ENCODE measurements at regions not wholly inside any gene's neighbourhood (a gene's known extent, or its start where the extent isn't known, plus 50 kb on each side); places are given as distances from the start of the nearest gene placed in this dataset.

DNA sequence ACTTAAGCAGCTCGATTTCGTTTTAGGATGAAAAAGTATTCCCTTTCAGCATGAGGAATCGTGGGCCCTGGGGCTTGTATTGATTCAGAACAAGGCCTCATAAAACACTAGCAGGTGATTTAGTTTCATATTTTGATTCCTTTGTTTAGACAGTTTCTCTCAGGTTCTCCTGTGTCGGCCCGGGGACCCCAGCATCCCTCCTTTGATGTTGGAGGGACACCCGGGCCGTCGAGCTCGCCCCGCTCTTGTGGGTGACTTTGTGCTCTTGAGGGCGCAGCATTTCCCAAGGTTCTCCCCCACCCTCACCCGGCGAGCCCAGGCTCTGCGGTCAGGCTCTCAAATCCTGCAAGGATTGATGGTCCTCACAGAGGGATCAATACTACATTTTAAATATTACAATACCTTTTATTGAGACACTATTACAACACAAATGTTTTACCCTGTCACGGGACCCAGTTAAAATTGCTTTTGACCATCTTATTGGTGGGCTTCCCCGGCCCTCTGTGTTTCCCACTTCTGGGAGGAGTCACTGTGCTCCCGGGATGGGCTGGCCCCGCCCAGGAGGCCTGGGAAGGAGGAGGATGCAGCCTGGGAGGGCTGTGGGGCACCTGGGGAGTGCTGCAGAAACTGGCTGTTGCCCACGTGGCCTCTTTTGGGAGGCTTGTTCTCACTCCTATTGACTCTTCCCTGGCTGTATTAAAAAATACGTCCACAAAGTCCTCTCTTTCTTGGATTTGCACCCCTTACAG is 222.6 kb downstream of the INSIG2 start:
- peak in 1 of 2 experiments; percentile 3 for DNase-seq

- DNase-seq, result peak in 1 of 2 experiments; percentile 10
These were observed 221.8 kb downstream of the INSIG2 start for GRCh38 chr2:118309946-118310680.

GRCh38 chr2:118309257-118309945 is 221.1 kb downstream of the INSIG2 start:
- DNase-seq, result no peak

DNA sequence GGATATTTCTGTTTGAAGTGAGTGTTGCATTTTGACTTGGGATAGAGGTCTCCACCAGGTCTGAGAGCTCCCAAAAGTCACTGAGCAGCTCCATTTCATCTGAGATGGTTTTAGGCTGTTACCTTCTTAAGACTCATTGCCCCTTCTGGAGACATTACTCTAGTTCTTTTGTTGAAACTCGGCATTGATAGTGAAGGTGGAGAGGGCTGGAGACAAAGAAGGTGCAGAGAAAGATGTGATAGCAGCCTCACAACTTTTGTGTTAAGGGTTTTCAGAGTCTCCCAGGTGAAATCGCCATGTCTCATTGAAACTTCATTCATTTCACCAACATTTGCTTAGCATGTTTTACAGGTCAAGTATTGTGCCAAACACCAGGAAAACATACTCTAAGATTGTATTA is 219.6 kb downstream of the INSIG2 start:
- DNase-seq, result no peak

GRCh38 chr2:118301248-118301647 is 213.0 kb downstream of the INSIG2 start:
- DNase-seq, result no peak

- no peak for DNase-seq
These were observed 212.6 kb downstream of the INSIG2 start for GRCh38 chr2:118300832-118301231.

DNA sequence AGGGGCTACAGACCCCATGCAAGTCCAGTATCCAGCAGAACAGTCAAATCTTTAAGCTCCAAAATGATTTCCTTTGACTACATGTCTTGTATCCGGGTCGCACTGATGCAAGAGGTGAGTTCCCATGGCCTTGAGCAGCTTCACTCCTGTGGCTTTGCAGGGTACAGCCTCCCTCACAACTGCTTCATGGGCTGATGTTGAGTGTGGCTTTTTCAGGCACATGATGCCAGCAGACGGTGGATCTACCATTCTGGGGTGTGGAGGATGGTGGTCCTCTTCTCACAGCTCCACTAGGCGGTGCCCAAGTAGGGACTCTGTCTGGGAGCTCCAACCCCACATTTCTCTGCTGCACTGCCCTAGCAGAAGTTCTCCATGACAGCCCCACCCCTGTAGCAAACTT is 208.4 kb downstream of the INSIG2 start:
- DNase-seq, result no peak

GRCh38 chr2:118295592-118296390 is 207.5 kb downstream of the INSIG2 start:
- no peak for DNase-seq

DNA sequence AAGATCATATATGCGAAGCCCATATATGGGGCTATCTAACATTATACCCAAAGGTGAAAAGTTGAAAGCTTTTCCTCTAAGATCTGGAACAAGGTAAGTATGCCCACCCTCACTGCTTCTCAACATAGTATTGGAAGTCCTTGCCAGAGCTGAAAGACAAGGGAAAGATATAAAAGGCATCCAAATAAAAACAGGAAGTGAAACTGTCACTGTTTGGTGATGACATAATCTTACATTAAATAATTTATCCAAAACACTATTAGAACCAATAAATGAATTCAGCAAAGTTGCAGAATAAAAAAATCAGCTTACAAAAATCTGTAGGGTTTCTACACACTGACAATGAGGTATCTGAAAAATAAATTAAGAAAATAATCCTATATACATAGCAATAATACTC is 205.8 kb downstream of the INSIG2 start:
- DNase-seq, result no peak

DNA sequence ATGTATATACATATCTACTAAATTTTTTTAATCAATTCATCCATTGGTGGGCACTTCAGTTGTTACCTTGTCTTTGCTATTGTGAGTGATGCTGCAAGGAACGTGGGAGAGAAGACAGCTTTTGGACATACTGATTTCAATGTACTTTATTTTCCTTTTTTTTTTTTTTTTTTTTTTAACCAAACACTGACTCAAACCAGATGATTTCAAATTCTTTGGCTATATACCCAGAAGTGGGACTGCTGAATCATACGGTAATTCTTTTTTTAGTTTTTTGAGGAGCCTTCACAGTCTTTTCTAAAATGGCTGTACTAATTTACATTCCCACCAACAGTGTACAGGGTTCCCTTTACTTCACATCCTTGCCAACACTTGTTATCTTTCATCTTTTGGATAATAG is 204.7 kb downstream of the INSIG2 start:
- DNase-seq, result no peak

- DNase-seq, result no peak
These were observed 203.1 kb downstream of the INSIG2 start for GRCh38 chr2:118291251-118291880.

DNA sequence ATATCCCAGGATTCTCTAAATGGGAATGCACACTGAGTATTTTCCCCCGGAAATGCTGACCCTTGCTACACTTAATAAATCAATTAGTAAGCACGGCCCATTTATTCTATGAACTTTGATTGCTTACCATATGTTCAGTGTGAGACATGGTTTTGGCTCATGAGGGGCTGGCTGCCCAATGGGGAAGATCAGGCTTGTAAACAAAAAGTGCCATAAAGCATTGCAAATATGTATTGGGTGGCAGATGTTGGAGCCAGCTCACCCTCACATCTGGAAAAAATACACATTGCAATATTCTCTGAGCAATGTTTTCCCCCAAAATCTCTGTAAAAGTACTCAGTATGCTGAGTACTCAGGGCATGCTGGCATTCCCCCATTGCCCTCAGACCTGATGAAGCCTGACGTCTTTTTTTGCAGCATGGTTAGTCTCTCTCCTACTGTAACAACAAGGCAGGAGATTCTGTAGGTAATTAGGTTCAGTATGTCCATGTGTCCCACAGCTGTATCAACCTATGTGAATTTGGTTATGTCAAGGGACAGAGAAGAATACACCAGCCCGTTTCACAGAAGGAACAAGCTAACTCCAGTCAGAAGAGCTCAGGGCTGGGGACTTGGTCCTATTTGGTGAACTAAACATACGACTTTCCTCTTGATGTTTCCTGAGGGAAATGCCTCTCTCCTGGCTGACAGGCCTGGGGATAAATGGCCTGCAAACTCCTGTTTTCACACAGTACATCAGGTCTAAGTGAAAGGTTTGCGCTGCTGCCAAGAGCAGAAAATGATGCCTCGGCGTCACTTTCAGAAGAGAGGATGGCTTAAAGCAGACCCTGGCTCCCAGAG is 202.4 kb downstream of the INSIG2 start:
- DNase-seq, result no peak

DNA sequence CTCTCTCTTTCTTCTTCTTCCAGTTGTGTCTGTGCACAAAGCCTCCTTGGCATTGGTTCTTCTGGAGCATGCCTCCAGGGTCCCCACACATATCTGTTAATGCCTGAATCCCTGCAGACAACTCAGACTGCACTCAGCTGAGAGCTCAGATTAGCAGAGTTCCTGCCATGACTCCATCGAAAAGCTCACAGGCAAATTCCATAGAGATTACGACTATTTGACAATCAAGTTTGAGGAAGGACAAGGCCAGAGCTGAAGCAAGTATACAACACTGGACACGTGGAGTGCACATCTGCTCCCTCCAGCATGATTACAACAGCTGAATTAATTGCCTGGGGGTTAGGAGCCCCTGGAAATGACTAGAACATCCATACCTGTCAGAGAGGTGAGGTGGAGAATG is 190.7 kb downstream of the INSIG2 start:
- DNase-seq, result no peak

- DNase-seq, result no peak
These were observed 189.8 kb downstream of the INSIG2 start for GRCh38 chr2:118278046-118278445.

DNA sequence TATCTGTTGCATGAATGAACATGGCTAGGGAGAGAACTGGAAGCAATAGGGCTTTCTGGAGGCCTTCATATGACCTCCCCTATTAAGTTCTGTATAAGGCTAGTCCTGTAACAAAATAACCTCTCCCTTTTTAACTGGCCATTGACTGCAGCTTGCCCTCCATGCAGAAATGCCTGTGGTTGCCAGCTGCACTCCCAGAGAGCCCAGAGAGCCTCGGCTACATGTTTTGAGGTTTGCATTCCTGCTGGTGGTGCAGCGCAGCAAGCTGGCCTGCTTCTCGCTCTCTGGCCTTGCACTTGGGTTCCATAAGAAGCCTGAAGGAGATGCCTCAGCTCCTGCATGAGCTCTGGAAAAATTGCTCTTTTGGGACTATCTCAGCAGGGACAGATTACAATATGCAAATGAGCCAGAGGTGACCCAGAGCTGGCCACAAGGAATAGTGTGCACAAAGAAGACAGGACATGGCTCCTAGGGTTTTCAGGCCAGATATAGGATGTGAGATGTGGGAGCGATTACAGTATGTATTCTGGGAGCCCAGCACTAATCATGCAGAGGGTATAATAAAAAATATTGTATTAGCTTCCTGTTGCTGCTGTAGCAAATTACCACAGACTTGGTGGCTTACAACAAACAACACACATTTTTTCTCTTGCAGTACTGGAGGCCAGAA is 186.7 kb downstream of the INSIG2 start:
- no peak for DNase-seq

DNA sequence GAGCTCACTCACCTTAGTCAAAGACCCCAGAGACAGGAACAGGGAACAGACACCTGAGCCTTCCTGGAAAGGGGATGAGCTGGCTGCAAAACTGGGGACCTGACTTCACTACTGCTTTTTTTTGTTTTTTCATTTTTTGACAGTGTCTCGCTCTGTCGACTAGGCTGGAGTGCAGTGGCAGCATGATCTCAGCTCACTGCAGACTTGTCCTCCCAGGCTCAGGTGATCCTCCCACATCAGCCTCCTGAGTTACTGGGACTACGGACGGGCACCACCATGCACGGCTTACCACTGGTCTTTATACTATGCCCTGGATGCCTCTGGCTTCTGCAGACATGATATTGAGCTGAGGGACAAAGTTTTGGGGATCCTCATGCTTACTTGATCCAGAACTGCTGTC is 184.1 kb downstream of the INSIG2 start:
- no peak for DNase-seq

- no peak for DNase-seq
These were observed 181.3 kb downstream of the INSIG2 start for GRCh38 chr2:118269408-118270051.

DNA sequence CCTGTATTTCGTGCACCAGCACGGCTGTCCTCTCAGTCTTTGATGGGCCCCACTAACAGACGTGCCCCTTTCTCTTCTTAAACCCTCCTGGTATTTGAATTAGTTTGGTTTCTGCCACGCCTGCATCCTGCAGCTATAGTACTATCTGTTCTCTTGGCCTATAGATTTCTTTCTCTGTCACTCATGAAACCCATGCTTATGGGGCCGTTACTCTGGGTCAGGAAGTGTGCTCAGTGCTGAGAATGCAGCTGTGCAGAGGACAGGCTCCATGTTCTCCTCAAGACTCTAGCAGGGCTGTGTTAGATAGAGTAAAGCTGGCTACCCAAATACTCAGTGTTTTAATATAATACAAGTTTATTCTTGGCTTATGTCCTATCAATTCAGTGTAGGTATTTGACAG is 180.0 kb downstream of the INSIG2 start:
- DNase-seq, result no peak

GRCh38 chr2:118265873-118266455 is 177.7 kb downstream of the INSIG2 start:
- DNase-seq, result no peak

Data from SW 1271 (cell line).